ENCODE measurements at regions not wholly inside any gene's neighbourhood (a gene's known extent, or its start where the extent isn't known, plus 50 kb on each side); places are given as distances from the start of the nearest gene placed in this dataset.
"Not testable (repeated sequence)": the region's sequence is repeated elsewhere in the genome, so short reads cannot be mapped to it uniquely, and the experiment has no call there.

GRCh38 chr13:62767473-62767872, 1351.8 kb upstream of the PCDH20 start:
- TF ChIP-seq CTCF (IDR thresholded peaks at IDR 0.05; ENCODE audit: insufficient read depth, low read depth, low read length, missing control alignments): no peak
- no peak overlapping the region for H3K4me3 ChIP-seq (ENCODE audit: low read length)
- DNase-seq (ENCODE audit: low read depth): no peak

GRCh38 chr13:62760724-62761123, 1345.1 kb upstream of the PCDH20 start:
- TF ChIP-seq CTCF (IDR thresholded peaks at IDR 0.05; ENCODE audit: insufficient read depth, low read depth, low read length, missing control alignments): no peak
- no peak overlapping the region for H3K4me3 ChIP-seq (ENCODE audit: low read length)
- DNase-seq (ENCODE audit: low read depth): no peak

- no peak for TF ChIP-seq CTCF (IDR thresholded peaks at IDR 0.05; ENCODE audit: insufficient read depth, low read depth, low read length, missing control alignments)
- DNase-seq (ENCODE audit: low read depth): peak; percentile 1
- H3K4me3 ChIP-seq (ENCODE audit: low read length): no peak overlapping the region
Measured at GRCh38 chr13:62747629-62748028, 1332.0 kb upstream of the PCDH20 start.

GRCh38 chr13:62747152-62747551, 1331.5 kb upstream of the PCDH20 start:
- no peak for TF ChIP-seq CTCF (IDR thresholded peaks at IDR 0.05; ENCODE audit: insufficient read depth, low read depth, low read length, missing control alignments)
- no peak overlapping the region for H3K4me3 ChIP-seq (ENCODE audit: low read length)
- DNase-seq (ENCODE audit: low read depth): no peak

GRCh38 chr13:62729746-62730145, 1314.1 kb upstream of the PCDH20 start:
- DNase-seq (ENCODE audit: low read depth); H3K4me3 ChIP-seq (ENCODE audit: low read length): not testable (repeated sequence)

- TF ChIP-seq CTCF (IDR thresholded peaks at IDR 0.05; ENCODE audit: insufficient read depth, low read depth, low read length, missing control alignments): no peak
- no peak for DNase-seq (ENCODE audit: low read depth)
- H3K4me3 ChIP-seq (ENCODE audit: low read length): no peak overlapping the region
Measured at GRCh38 chr13:62721893-62722292, 1306.2 kb upstream of the PCDH20 start.

- not testable (repeated sequence) for DNase-seq (ENCODE audit: low read depth); H3K4me3 ChIP-seq (ENCODE audit: low read length)
Measured at GRCh38 chr13:62711948-62712347, 1296.3 kb upstream of the PCDH20 start.

- no peak overlapping the region for H3K4me3 ChIP-seq (ENCODE audit: low read length)
- TF ChIP-seq CTCF (IDR thresholded peaks at IDR 0.05; ENCODE audit: insufficient read depth, low read depth, low read length, missing control alignments): no peak
- no peak for DNase-seq (ENCODE audit: low read depth)
Measured at GRCh38 chr13:62710787-62711186, 1295.1 kb upstream of the PCDH20 start.

Data from epithelial cell of esophagus (primary cell).